Prostate gland (tissue), 2 donors: ENCODE measurements at regions not wholly inside any gene's neighbourhood (a gene's known extent, or its start where the extent isn't known, plus 50 kb on each side); places are given as distances from the start of the nearest gene placed in this dataset.

Experiments
- POLR2AphosphoS5 ChIP-seq: sonication (generic); formaldehyde crosslinking; IDR thresholded peaks from one replicate; pipeline ENCODE4 v1.6.1; 2017; ENCODE audit warnings: antibody characterized with exemption
- TF ChIP-seq, protein P1 (sequence below), 4 experiments: fragments of 200-600 bp in 2 of 4; fragments of 450-650 bp in 2 of 4; sonication (generic) in 2 of 4; IDR thresholded peaks; 1 replicate in 3 of 4; 2 replicates in 1 of 4; pipeline ENCODE4 v1.5.1; 2016 to 2019; ENCODE audit warnings: antibody characterized with exemption in 4 of 4, mild to moderate bottlenecking in 2 of 4, moderate library complexity in 2 of 4

DNA sequence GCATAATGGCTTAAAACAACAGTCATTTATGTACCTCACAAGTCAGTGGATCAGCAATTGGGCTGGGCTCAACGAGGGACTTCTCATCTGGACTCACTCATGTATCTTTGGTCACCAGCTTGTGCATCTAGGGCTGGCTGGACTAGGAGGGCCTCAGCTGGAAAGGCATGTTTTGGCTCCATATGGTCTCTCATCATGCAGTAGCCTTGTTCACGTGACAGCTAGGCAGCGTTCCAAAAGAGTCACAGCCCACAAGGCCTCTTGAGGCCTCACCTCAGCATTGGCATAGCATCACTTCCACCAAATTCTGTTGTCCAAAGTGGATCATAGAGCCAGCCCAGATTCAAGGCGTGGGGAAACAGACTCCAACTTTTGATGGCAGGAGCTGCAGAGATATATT lies 110.1 kb downstream of the MAFB start:
- TF ChIP-seq, protein P1, sequence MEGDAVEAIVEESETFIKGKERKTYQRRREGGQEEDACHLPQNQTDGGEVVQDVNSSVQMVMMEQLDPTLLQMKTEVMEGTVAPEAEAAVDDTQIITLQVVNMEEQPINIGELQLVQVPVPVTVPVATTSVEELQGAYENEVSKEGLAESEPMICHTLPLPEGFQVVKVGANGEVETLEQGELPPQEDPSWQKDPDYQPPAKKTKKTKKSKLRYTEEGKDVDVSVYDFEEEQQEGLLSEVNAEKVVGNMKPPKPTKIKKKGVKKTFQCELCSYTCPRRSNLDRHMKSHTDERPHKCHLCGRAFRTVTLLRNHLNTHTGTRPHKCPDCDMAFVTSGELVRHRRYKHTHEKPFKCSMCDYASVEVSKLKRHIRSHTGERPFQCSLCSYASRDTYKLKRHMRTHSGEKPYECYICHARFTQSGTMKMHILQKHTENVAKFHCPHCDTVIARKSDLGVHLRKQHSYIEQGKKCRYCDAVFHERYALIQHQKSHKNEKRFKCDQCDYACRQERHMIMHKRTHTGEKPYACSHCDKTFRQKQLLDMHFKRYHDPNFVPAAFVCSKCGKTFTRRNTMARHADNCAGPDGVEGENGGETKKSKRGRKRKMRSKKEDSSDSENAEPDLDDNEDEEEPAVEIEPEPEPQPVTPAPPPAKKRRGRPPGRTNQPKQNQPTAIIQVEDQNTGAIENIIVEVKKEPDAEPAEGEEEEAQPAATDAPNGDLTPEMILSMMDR (IDR thresholded peaks at IDR 0.05), result no peak
- TF ChIP-seq POLR2AphosphoS5, result no peak
